GM21576 (cell line): ENCODE measurements at regions not wholly inside any gene's neighbourhood (a gene's known extent, or its start where the extent isn't known, plus 50 kb on each side); places are given as distances from the start of the nearest gene placed in this dataset.

Experiments used
- ATAC-seq: cut with Tn5 transposase; IDR thresholded peaks from one replicate; pipeline ENCODE4 v1.9.1; 2021; ENCODE audit warnings: mild to moderate bottlenecking, moderate library complexity; ENCODE audit not compliant: unreplicated experiment

- no peak for ATAC-seq
Observed at GRCh38 chr9:129490583-129491486, 130.1 kb downstream of the C9orf50 start.

GRCh38 chr9:129489838-129490582, 130.9 kb downstream of the C9orf50 start:
- no peak for ATAC-seq

- ATAC-seq = peak; percentile 5
Observed at GRCh38 chr9:129487658-129488483, 133.0 kb downstream of the C9orf50 start.

- no peak for ATAC-seq
Observed at GRCh38 chr9:129486756-129487657, 133.9 kb downstream of the C9orf50 start.

GRCh38 chr9:129485145-129485774, 135.6 kb downstream of the C9orf50 start:
- ATAC-seq = no peak

GRCh38 chr9:129484352-129485000, 136.4 kb downstream of the C9orf50 start:
- ATAC-seq = no peak

GRCh38 chr9:129483415-129484351, 137.2 kb downstream of the C9orf50 start:
- ATAC-seq = no peak

- ATAC-seq = no peak
Observed at GRCh38 chr9:129482521-129483414, 138.1 kb downstream of the C9orf50 start.

GRCh38 chr9:129481810-129482511, 138.9 kb downstream of the C9orf50 start:
- no peak for ATAC-seq

GRCh38 chr9:129481424-129481809, 139.5 kb downstream of the C9orf50 start:
- ATAC-seq = no peak

GRCh38 chr9:129480745-129481144, 140.2 kb downstream of the C9orf50 start:
- no peak for ATAC-seq

- no peak for ATAC-seq
Observed at GRCh38 chr9:129480227-129480626, 140.7 kb downstream of the C9orf50 start.

GRCh38 chr9:129479631-129480011, 141.3 kb downstream of the C9orf50 start:
- ATAC-seq = no peak

GRCh38 chr9:129478961-129479630, 141.8 kb downstream of the C9orf50 start:
- ATAC-seq = no peak

GRCh38 chr9:129478461-129478860, 142.4 kb downstream of the C9orf50 start:
- ATAC-seq = no peak
